K562 (cell line): ENCODE measurements at regions not wholly inside any gene's neighbourhood (a gene's known extent, or its start where the extent isn't known, plus 50 kb on each side); places are given as distances from the start of the nearest gene placed in this dataset.

Experiments
- AFF1 ChIP-seq, 2 experiments: fragments of 450-650 bp; IDR thresholded peaks; 2 replicates each; pipeline ENCODE4 v1.6.1; 2018; ENCODE audit warnings: mild to moderate bottlenecking in 2 of 2, low read depth in 1 of 2; ENCODE audit not compliant: partially characterized antibody in 2 of 2
- ELF4 ChIP-seq: fragments of 450-650 bp; formaldehyde crosslinking; IDR thresholded peaks from 2 replicates; pipeline ENCODE4 v1.4.0; 2022; ENCODE audit warnings: missing genetic modification characterization
- ETV1 ChIP-seq: fragments of 450-650 bp; conservative IDR thresholded peaks from 2 replicates; pipeline ENCODE4 v1.6.1; 2016; ENCODE audit warnings: missing genetic modification characterization, control low read depth, low read depth, missing compliant biosample characterization
- GTF3C2 ChIP-seq: IDR thresholded peaks from 3 replicates; pipeline ENCODE4 v1.6.1; 2011; ENCODE audit warnings: borderline replicate concordance, mild to moderate bottlenecking, moderate library complexity; ENCODE audit not compliant: insufficient read length; ENCODE audit errors: extremely low read depth
- ID3 ChIP-seq, 2 experiments: fragments of 250-450 bp in 1 of 2; fragments of 450-650 bp in 1 of 2; sonication (Bioruptor Pico) in 1 of 2; IDR thresholded peaks; 2 replicates each; pipeline versions ENCODE4 v1.6.1 to v1.8.0; 2016 to 2021; ENCODE audit warnings: mild to moderate bottlenecking in 2 of 2, moderate library complexity in 2 of 2, missing compliant biosample characterization in 1 of 2, missing genetic modification characterization in 1 of 2
- KDM1A ChIP-seq, 2 experiments: fragments of 450-650 bp; IDR thresholded peaks; 2 replicates each; pipeline ENCODE4 v1.6.1; 2016; ENCODE audit warnings: mild to moderate bottlenecking in 2 of 2
- RBM39 ChIP-seq: fragments of 200-400 bp; formaldehyde crosslinking; optimal IDR thresholded peaks from 2 replicates; pipeline ENCODE3; 2018; ENCODE audit warnings: low read depth, low read length
- ZHX1 ChIP-seq: fragments of 150-350 bp; conservative IDR thresholded peaks from 2 replicates; pipeline ENCODE4 v1.6.1; 2014; ENCODE audit warnings: low read length
- ZNF175 ChIP-seq: fragments of 200-800 bp; sonication (Bioruptor generic); IDR thresholded peaks from 2 replicates; pipeline ENCODE4 v1.6.1; 2016; ENCODE audit warnings: low read depth, mild to moderate bottlenecking, missing genetic modification characterization, missing compliant biosample characterization
- ZNF609 ChIP-seq: sonication (generic); formaldehyde crosslinking; IDR thresholded peaks from 2 replicates; pipeline ENCODE4 v1.8.1; 2023; ENCODE audit warnings: missing genetic modification reagents, mild to moderate bottlenecking, borderline replicate concordance

GRCh38 chr16:85562093-85562786 lies 50.9 kb upstream of the GSE1 start (continued):
- TF ChIP-seq ZHX1 (no peak), ZNF609 (no peak), ETV1 (tag) (no peak), GTF3C2 (no peak), RBM39 (no peak), ZNF175 (CRISPR knock-in tag) (no peak), AFF1 (IDR thresholded peaks at IDR 0.05; ENCODE audit: low read depth in 1 of 2, partially characterized antibody in 2 of 2) (no peak), KDM1A (IDR thresholded peaks at IDR 0.05) (no peak), ELF4 (CRISPR knock-in tag) (no peak), ID3 (CRISPR knock-in tag; IDR thresholded peaks at IDR 0.05) (no peak), ID3 (tag; IDR thresholded peaks at IDR 0.05) (peak; percentile 40; the same call in 1 of the 2 replicates)
